Endothelial cell of umbilical vein (primary cell): ENCODE measurements at regions not wholly inside any gene's neighbourhood (a gene's known extent, or its start where the extent isn't known, plus 50 kb on each side); places are given as distances from the start of the nearest gene placed in this dataset.

Experiments used
- BruUV-seq: library from RNA; stranded (reverse); fragments of 400-500 nt; replicated peaks from 2 replicates; lab custom pipeline; 2021; lab: Mats Ljungman, UMichigan
- CTCF ChIA-PET: fragments of 300-600, 350-600 bp; sonication (Branson Sonifier 250); formaldehyde crosslinking; loops from one replicate; lab custom pipeline; 2021; ENCODE audit warnings: antibody characterized with exemption, inconsistent platforms; lab: Charles Lee
- POLR2A ChIA-PET: fragments of 300-600, 350-600 bp; sonication (Branson Sonifier 250); formaldehyde crosslinking; loops from one replicate; lab custom pipeline; 2021; ENCODE audit warnings: antibody characterized with exemption, inconsistent platforms; lab: Charles Lee
- DNase-seq: peaks from one replicate; pipeline ENCODE4 v3.0.0-alpha.2; 2011; ENCODE audit warnings: low read depth, low spot score
- FAIRE-seq: peaks from 2 replicates; lab custom pipeline; 2011; peaks lifted over from hg19 to GRCh38; lab: Jason Lieb, UNC
- H2AFZ ChIP-seq: 2 replicates; pipeline ENCODE4 v1.6.0; 2012; ENCODE audit warnings: low read depth, low read length, control low read depth, inconsistent platforms
- H3K27ac ChIP-seq: 2 replicates; pipeline ENCODE4 v1.5.1; 2011; ENCODE audit warnings: low read depth, mild to moderate bottlenecking, control low read depth, low read length, moderate library complexity; ENCODE audit not compliant: insufficient read depth
- H3K27me3 ChIP-seq, 2 experiments: 2 replicates each; pipeline versions ENCODE4 v1.6.0 to v1.6.1; 2011; ENCODE audit warnings: low read length in 2 of 2, mixed read lengths in 1 of 2; ENCODE audit not compliant: control insufficient read depth in 2 of 2, insufficient read depth in 2 of 2
- H3K36me3 ChIP-seq, 2 experiments: 2 replicates in 1 of 2; 3 replicates in 1 of 2; pipeline ENCODE4 v1.5.1; 2011; ENCODE audit warnings: low read length in 2 of 2, mild to moderate bottlenecking in 1 of 2, moderate library complexity in 1 of 2; ENCODE audit not compliant: control insufficient read depth in 2 of 2, insufficient read depth in 2 of 2; ENCODE audit errors: extremely low read depth in 1 of 2
- H3K4me1 ChIP-seq: 3 replicates; pipeline ENCODE4 v1.5.1; 2011; ENCODE audit warnings: mild to moderate bottlenecking, low read length; ENCODE audit not compliant: control insufficient read depth, insufficient read depth; ENCODE audit errors: extremely low read depth
- H3K4me2 ChIP-seq: 2 replicates; pipeline ENCODE4 v1.6.1; 2011; ENCODE audit warnings: low read length, control low read depth, mixed read lengths; ENCODE audit not compliant: insufficient read depth
- H3K4me3 ChIP-seq, 3 experiments: fragments of 200-600 bp in 1 of 3; sonication (generic), shearing (Covaris generic) in 1 of 3; replicated peaks in 1 of 3; 2 replicates each; pipeline ENCODE4 v1.5.1; 2011 to 2016; ENCODE audit warnings: control low read depth in 3 of 3, low read length in 3 of 3, mild to moderate bottlenecking in 2 of 3, inconsistent platforms in 1 of 3, low read depth in 1 of 3, moderate library complexity in 1 of 3; ENCODE audit not compliant: insufficient read depth in 1 of 3
- H3K79me2 ChIP-seq: 2 replicates; pipeline ENCODE4 v1.6.0; 2012; ENCODE audit warnings: low read length, inconsistent platforms; ENCODE audit not compliant: control insufficient read depth, insufficient read depth
- H3K9ac ChIP-seq: replicated peaks from 2 replicates; pipeline ENCODE3; 2011; ENCODE audit warnings: low read length, control low read depth; ENCODE audit not compliant: insufficient read depth; ENCODE audit errors: extremely low read depth
- H3K9me1 ChIP-seq: replicated peaks from 3 replicates; pipeline ENCODE4 v1.6.0; 2011; ENCODE audit warnings: mild to moderate bottlenecking, low read length; ENCODE audit not compliant: control insufficient read depth, insufficient read depth; ENCODE audit errors: extremely low read depth
- H3K9me3 ChIP-seq: replicated peaks from 2 replicates; pipeline ENCODE4 v1.5.1; 2012; ENCODE audit warnings: low read length, inconsistent platforms; ENCODE audit not compliant: control insufficient read depth, insufficient read depth
- H4K20me1 ChIP-seq: replicated peaks from 2 replicates; pipeline ENCODE3; 2011; ENCODE audit warnings: mild to moderate bottlenecking, low read length; ENCODE audit not compliant: control insufficient read depth, insufficient read depth; ENCODE audit errors: extremely low read depth
- CTCF ChIP-seq, 2 donors: IDR thresholded peaks; 1 replicate in 1 of 2; 2 replicates in 1 of 2; pipeline ENCODE4 v1.5.1; 2011; ENCODE audit warnings: low read length in 2 of 2, mild to moderate bottlenecking in 2 of 2, moderate library complexity in 2 of 2, control low read depth in 1 of 2, inconsistent platforms in 1 of 2, low read depth in 1 of 2; ENCODE audit not compliant: insufficient read depth in 1 of 2; ENCODE audit errors: extremely low read depth in 1 of 2
- EZH2 ChIP-seq: IDR thresholded peaks from 2 replicates; pipeline ENCODE4 v1.6.1; 2012; ENCODE audit warnings: borderline replicate concordance, low read depth, mild to moderate bottlenecking, moderate library complexity, low read length, inconsistent platforms; ENCODE audit not compliant: severe bottlenecking
- FOS ChIP-seq: IDR thresholded peaks from 2 replicates; pipeline ENCODE4 v1.6.1; 2011; ENCODE audit warnings: mild to moderate bottlenecking, low read length, moderate library complexity, borderline replicate concordance; ENCODE audit not compliant: insufficient read depth
- GATA2 ChIP-seq: IDR thresholded peaks from 2 replicates; pipeline ENCODE4 v1.7.0; 2011; ENCODE audit warnings: low read depth, mild to moderate bottlenecking, moderate library complexity, mixed read lengths, low read length; ENCODE audit not compliant: insufficient read length, insufficient read depth
- JUN ChIP-seq: IDR thresholded peaks from 2 replicates; pipeline ENCODE4 v1.6.1; 2011; ENCODE audit warnings: borderline replicate concordance, low read depth; ENCODE audit not compliant: insufficient read length, insufficient read depth
- MAX ChIP-seq: IDR thresholded peaks from 2 replicates; pipeline ENCODE4 v1.6.1; 2011; ENCODE audit not compliant: insufficient read depth, insufficient read length
- MYC ChIP-seq: IDR thresholded peaks from one replicate; pipeline ENCODE4 v1.6.1; 2011; ENCODE audit warnings: mild to moderate bottlenecking, low read depth, low read length
- POLR2A ChIP-seq: IDR thresholded peaks from 2 replicates; pipeline ENCODE4 v1.6.1; 2012; ENCODE audit warnings: low read depth, mild to moderate bottlenecking, control low read depth, low read length
- POLR2AphosphoS5 ChIP-seq: IDR thresholded peaks from 2 replicates; pipeline ENCODE4 v1.6.1; 2012; ENCODE audit warnings: low read depth, mild to moderate bottlenecking, control low read depth, low read length, moderate library complexity; ENCODE audit not compliant: insufficient read depth
- dilution Hi-C: fragments of 300-500 bp; cut with MboI; formaldehyde crosslinking; loops from one replicate; pipeline ENCODE4 v1.15.0; 2019; ENCODE audit warnings: low sequenced_read_pairs; ENCODE audit not compliant: extremely low pct_ligation_motif_present
- intact Hi-C: fragments of 100-400 bp; cut with micrococcal nuclease; formaldehyde crosslinking; loops from one replicate; pipeline ENCODE4 v1.10.0; 2022

- no peak overlapping the region for H3K27ac ChIP-seq
- no peaks in the 10 kb centered on the region for H3K79me2 ChIP-seq
- no peaks in the 10 kb centered on the region for H3K36me3 ChIP-seq
- FAIRE-seq (no peak), DNase-seq (no peak)
- ChIA-PET CTCF (interaction anchor here (1.3 kb wide), 1 partner anchor 12 kb away, joined by 3 read pairs; no protein-coding TSS in a partner anchor), POLR2A (no interaction called here)
- no peaks in the 10 kb centered on the region for H3K27me3 ChIP-seq
- H3K9me1 ChIP-seq = no peaks in the 10 kb centered on the region
- no peak overlapping the region for H3K9ac ChIP-seq
- no peak overlapping the region for H2AFZ ChIP-seq
- intact Hi-C loops (no loop called here), dilution Hi-C loops (no loop called here)
- H3K4me1 ChIP-seq = peaks cover 14% of the 10 kb centered on the region
- H3K4me3 ChIP-seq = no peak overlapping the region
- H3K9me3 ChIP-seq = no peaks in the 10 kb centered on the region
- no peak overlapping the region for H3K4me2 ChIP-seq
- no peak for TF ChIP-seq MAX
- no peak for TF ChIP-seq POLR2AphosphoS5
- no peak for TF ChIP-seq GATA2
- no peak for TF ChIP-seq EZH2
- TF ChIP-seq CTCF (IDR thresholded peaks at IDR 0.05; ENCODE audit: extremely low read depth in 1 of 2, insufficient read depth in 1 of 2, low read depth in 1 of 2, low read length in 2 of 2) = no peak
- no peak for TF ChIP-seq POLR2A
- TF ChIP-seq MYC = no peak
- no peak for TF ChIP-seq JUN
- TF ChIP-seq FOS = no peak
- no peaks in the 10 kb centered on the region for H4K20me1 ChIP-seq
- BruUV-seq = no TSS peak
These were observed 177.2 kb upstream of the RASSF8 start for GRCh38 chr12:25781232-25781631.
